ENCODE measurements at regions not wholly inside any gene's neighbourhood (a gene's known extent, or its start where the extent isn't known, plus 50 kb on each side); places are given as distances from the start of the nearest gene placed in this dataset.

- no peak for TF ChIP-seq CTCF (IDR thresholded peaks at IDR 0.05; ENCODE audit: insufficient read depth, low read length)
- no peak for DNase-seq (ENCODE audit: low read depth)
- H3K4me3 ChIP-seq (ENCODE audit: low read depth, low read length): no peak overlapping the region
These were observed 163.6 kb upstream of the GSC start for GRCh38 chr14:94933486-94933885.

GRCh38 chr14:94932589-94932988 is 162.7 kb upstream of the GSC start:
- DNase-seq (ENCODE audit: low read depth): no peak
- no peak overlapping the region for H3K4me3 ChIP-seq (ENCODE audit: low read depth, low read length)
- no peak for TF ChIP-seq CTCF (IDR thresholded peaks at IDR 0.05; ENCODE audit: insufficient read depth, low read length)

- no peak overlapping the region for H3K4me3 ChIP-seq (ENCODE audit: low read depth, low read length)
- no peak for DNase-seq (ENCODE audit: low read depth)
- TF ChIP-seq CTCF (IDR thresholded peaks at IDR 0.05; ENCODE audit: insufficient read depth, low read length): no peak
These were observed 160.8 kb upstream of the GSC start for GRCh38 chr14:94930690-94931089.

GRCh38 chr14:94929354-94929753 is 159.4 kb upstream of the GSC start:
- TF ChIP-seq CTCF (IDR thresholded peaks at IDR 0.05; ENCODE audit: insufficient read depth, low read length): no peak
- DNase-seq (ENCODE audit: low read depth): no peak
- H3K4me3 ChIP-seq (ENCODE audit: low read depth, low read length): no peak overlapping the region

- TF ChIP-seq CTCF (IDR thresholded peaks at IDR 0.05; ENCODE audit: insufficient read depth, low read length): no peak
- no peak overlapping the region for H3K4me3 ChIP-seq (ENCODE audit: low read depth, low read length)
- no peak for DNase-seq (ENCODE audit: low read depth)
These were observed 156.3 kb upstream of the GSC start for GRCh38 chr14:94926176-94926575.

GRCh38 chr14:94925416-94926173 is 155.7 kb upstream of the GSC start:
- TF ChIP-seq CTCF (IDR thresholded peaks at IDR 0.05; ENCODE audit: insufficient read depth, low read length): no peak
- no peak overlapping the region for H3K4me3 ChIP-seq (ENCODE audit: low read depth, low read length)
- no peak for DNase-seq (ENCODE audit: low read depth)

GRCh38 chr14:94924189-94924588 is 154.3 kb upstream of the GSC start:
- H3K4me3 ChIP-seq (ENCODE audit: low read depth, low read length): no peak overlapping the region
- no peak for DNase-seq (ENCODE audit: low read depth)
- TF ChIP-seq CTCF (IDR thresholded peaks at IDR 0.05; ENCODE audit: insufficient read depth, low read length): no peak
